HG02840 (cell line): ENCODE measurements at regions not wholly inside any gene's neighbourhood (a gene's known extent, or its start where the extent isn't known, plus 50 kb on each side); places are given as distances from the start of the nearest gene placed in this dataset.

ENCODE experiments used
- ATAC-seq: cut with Tn5 transposase; IDR thresholded peaks from one replicate; pipeline ENCODE4 v1.9.1; 2021; ENCODE audit warnings: mild to moderate bottlenecking, moderate library complexity, moderate number of reproducible peaks; ENCODE audit not compliant: unreplicated experiment, low FRiP score

DNA sequence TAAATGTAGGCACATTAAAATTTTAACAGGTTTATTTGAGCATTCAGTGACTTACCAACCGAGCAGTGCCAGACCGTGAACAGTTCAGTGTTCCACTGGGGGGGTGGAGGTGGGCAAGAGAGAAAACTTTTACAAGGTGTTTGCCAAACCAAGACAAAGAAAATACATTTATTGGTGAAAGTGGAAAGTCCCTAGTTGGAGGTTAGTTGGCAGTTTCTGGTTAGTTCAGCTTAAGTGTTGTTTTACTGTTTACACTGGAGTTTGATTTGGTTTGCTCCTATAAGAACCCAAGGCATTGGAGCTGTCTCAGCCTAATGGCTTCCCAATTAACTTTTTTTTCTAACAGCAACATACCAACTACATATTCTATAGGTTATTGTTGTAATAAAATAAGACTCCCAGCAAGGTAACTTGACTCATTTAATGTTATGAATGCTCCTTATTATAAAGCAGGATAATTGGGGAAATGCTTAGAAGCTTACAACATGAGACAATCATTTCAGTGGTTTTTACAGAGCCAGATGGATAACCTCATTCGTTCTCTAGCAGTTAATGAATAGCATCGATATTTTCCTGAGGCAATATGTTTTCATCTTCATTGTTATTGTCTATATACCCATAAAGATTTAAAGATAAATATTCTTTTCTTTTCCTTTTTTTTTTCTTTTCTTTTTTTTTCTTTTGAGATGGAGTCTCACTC lies 115.8 kb downstream of the ETNK1 start:
- ATAC-seq = no peak

DNA sequence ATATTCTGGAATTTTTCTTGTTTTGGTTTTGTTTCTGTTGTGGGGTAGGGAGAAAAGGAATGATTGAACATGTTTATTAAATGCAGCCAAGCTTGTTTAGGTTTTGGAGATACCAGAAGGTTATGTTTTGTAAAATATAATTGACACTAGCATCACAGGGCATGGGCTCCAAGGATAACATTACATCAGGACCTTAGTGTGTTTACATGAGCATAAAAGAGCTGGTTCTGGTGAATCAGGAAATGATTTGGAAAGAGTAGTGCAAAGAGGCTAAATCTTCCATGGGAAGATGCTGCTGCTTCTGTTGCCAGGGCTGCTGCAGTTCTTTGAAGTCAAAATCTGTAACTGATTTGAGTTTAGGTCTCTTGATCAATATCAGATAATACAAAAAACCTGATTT lies 118.7 kb downstream of the ETNK1 start:
- ATAC-seq = no peak

DNA sequence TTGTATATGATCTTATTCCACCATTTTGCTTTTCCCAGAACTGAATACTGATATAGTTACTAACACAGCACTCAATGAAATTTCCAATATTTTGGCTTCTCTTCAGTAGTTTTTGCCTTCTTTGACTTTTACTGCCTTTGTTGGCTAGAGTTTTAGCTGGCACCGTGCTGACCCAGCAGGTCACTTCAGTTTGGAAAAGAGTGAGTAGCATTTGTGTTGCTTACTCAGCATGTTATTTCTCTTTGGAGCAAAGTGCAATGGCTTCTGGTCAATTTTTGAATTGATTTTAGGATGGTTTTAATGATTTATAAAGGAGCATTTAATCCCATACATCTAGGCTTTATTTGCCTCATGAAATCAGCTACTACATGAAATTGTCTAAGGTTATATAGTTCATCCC lies 119.2 kb downstream of the ETNK1 start:
- no peak for ATAC-seq

DNA sequence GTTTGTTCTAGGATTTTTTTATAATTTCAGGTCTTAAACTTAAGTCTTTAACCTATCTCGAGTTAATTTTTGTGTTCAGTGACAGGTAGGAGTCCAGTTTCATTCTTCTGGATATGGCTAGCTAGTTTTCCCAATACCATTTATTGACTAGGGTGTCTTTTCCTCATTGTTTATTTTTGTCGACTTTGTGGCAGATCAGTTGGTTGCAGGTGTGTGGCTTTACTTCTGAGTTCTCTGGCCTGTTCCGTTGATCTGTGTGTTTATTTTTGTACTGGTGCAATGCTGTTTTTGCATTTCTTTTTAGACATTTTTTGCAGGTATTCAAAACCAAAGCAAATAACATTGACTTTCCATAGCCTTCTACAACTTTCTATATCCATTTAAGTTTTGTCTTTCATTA lies 121.7 kb downstream of the ETNK1 start:
- no peak for ATAC-seq

DNA sequence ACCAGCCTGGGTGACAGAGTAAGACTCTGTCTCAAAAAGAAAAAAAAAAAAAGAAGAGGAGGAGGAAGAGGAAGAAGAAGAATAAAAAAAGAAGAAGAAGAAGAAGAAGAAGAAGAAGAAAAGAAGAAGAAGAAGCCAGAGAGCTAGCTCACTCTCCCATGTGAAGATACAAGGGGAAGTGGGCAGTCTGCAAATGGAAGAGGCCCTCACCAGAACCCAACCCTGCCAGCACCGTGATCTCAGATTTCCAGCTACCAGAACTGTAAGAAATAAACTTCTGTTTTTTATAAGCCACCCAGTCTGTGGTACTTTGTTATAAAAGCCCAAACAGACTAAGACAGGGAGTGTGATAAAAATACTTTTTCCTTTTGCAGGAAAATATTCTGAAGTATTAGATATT lies 130.7 kb downstream of the ETNK1 start:
- no peak for ATAC-seq

DNA sequence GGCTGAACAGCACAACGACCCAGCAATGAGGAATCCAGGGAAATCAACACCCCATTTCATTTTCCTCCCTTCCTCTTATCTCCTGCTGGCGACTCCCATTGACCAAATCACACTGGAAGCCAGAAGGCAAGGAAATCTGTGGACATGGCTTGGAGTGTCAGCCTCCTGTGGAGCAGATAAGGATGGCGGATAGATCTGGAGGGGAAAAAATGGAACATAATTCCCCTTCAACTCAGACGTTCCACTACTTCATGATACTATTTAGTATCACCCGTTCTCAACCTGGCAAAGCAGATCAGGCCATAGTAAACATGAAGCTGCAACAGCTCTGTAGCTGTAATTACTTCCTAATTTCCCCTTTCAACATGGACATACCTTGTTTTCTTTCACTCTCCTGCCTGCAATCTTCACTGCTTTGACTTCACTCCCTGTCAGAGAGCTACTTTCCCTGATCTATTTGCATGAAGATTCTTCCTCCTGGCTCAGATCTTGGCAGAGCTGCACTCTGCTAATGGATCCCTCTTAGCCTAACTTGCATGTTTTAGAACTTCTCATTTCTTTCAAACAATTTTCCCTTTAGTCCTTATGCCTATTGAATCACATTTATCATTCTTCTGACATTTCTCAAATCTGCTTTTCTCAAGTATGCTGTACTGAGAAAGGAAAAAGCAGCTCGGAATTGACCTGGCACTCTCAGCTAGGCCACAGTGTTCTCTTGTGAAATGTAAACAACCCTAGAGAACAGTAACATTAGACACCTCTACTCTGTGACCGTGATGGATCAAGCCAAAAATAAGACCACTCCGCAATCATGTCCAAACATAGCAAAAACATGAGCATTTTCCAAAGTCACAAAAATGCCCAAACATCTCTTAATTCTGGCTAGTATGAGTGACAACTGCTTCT lies 135.1 kb downstream of the ETNK1 start:
- ATAC-seq = no peak

DNA sequence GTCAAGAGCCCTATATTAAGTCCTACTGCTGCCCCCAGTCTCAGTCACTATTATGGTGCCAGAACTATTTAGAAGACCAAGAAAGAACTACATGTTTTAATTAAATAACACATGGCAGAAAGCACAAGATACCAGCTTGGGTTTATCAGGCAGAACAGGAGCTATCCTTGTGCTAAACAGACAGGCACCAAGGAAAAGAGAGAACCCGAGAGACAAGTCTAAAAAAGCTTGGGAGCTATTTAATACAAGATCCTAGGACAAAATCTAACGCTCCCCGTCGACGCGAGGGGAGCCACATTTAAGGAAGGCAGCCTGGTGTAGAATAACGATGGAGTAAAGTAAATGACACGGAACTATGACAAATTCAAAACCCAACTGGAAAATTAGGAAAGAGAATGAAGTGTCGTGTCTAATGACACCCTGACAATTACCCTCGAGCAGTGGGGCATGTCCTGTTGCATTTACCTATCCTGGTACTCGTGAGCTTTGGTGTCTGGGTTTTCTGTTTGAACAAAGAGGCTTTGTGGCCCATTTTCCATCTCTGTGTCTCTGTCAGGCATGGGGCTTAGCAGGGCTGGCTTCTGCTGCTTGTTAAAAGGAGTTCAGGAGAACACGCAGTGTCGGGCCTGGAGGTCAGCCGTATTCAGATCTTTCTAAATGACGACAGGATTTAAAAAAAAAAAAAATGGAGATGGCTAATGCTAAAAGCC lies 140.6 kb downstream of the ETNK1 start:
- no peak for ATAC-seq

DNA sequence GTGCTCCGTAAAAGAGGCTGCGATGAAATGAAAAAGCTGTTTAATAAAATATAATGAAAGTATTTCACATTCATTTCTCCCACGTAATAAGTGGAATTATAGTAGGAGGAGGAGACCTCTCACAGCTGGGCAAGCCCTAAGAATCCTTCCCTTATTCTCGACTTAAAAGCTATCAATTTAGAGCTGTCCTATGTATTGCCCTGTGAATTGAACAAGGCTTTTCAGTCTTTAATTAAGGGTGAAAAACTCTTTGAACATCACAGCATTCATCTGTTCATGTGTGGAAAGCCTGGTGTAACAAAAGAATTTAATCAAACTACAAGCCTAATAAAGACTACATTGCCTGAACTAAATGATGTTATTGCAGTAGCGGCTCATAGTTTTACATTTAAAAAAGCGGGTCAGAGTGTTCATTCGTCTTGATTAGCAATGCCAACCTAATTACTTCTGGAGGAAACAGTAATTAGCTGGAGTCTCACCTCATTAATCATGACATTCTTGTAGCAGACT lies 142.0 kb downstream of the ETNK1 start:
- no peak for ATAC-seq

DNA sequence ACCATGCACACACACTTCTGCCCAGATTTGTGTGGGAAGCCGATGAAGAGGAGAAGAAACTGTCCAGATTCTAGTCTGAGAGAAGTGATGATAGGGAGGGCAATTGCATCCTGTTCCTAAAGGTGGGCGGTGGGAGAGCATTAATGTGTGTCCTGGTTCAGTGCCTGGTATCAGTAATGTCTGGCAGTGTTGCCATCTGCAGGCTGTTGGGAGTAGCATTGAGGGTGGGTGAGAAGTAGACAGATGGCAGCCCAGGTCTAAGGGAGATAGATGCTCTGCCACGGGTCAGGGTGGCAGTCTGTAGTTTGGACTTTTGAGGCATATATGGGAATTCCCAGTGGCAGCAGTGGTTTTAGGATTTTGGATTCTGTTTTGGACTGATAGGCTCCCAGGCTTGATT lies 156.4 kb downstream of the ETNK1 start:
- ATAC-seq = no peak

DNA sequence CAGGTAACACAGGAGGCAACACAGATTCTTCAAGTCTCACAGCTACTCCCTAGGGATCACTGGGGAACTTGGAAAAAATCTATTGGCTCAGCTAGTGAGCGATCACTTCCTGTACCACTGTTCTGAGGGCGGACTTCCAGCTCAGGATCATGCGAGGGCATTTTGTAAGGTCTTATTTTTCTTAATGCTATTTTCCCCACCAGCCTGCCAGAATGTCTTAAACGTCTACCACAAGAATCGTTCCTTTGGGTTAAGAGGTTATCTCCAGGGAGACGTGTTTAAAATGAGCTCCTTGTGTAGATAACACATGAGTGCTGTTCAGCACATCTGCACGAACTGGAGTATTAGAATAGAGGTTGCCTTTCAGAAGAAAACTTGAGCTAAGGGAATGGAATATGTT lies 162.6 kb downstream of the ETNK1 start:
- ATAC-seq = no peak

DNA sequence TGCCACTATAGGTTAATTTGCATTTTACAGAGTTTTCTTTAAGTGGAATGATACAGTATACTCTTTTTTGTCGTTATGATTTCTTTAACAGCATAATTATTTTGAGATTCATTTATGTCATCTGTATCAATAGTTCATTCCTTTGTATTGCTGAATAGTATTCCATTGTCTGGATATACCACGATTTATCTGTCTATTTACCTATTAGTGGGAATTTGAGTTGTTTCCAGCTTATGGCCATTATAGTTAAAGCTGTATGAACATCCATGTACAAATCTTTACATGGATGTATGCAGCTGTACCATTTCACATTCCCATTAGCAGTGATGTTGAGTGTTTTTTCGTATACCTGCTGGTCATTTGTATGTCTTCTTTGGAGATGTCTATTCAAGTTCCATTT lies 163.9 kb downstream of the ETNK1 start:
- ATAC-seq = no peak

DNA sequence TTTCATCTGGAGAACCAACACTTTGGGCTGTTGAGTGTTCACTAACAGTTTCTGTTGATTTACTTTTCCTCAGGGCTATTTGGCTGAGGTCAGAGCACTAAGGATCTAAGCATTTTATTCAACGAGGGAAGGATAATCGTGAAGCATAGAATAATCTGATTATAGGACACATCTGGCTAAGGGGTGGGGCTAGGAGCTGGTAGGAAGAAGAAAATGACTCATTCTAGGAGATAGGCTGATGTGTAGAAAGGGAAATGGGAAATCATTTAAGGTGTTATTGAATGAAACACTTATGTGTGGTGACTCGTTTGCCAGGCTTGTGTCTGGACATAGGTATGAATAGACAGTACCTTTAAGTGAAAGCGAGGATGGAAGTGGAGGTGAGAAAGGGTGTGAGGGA lies 167.2 kb downstream of the ETNK1 start:
- ATAC-seq = no peak

DNA sequence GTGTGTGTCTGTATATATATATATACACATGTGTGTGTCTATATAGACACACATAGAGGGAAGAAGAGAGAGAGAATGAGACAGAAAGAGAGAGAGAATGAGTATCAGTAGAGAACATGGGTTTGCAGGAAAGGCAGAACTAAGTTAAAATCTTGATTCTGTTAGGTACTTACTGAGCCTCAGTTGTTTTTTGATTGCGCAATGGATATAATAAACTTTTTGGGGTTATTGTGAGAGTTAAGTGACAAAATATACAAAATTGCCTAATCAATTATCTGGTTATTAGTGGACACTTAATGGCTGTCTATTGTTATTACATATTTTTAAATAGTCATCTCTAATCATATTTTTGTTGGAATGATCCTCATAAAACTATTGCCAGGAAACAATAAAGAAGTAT lies 169.0 kb downstream of the ETNK1 start:
- no peak for ATAC-seq

DNA sequence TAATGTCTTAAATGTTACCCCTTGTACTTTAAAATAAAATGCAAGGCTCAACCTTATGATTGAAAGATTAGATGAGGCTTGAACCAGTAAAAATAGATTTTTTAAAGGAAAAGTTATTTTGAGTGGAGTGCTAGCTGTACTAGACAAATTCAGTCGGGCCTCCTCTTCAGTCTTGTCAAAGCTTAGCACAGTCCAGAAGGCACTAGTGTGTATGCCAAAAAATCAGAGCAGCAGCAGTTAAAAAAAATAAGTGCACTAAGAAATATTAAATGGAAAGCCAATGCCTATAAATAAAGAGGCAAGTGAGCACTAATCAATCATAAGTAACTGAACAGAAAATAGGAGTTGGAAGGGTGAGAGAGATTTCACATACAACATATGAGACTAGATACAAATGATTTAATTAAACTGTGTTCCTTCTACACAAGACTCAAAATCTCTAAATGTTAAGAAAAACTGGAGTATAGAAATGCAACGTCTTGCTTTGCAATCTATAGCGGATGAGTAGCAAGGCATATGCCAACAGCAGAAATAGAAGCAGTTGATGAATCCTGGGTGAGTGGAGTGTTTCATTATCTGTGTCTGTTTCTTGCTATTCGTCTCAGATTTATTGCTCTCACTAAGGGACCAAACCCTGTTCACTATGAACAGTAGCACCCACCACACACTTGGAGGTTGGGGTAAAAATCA lies 172.1 kb downstream of the ETNK1 start:
- no peak for ATAC-seq

DNA sequence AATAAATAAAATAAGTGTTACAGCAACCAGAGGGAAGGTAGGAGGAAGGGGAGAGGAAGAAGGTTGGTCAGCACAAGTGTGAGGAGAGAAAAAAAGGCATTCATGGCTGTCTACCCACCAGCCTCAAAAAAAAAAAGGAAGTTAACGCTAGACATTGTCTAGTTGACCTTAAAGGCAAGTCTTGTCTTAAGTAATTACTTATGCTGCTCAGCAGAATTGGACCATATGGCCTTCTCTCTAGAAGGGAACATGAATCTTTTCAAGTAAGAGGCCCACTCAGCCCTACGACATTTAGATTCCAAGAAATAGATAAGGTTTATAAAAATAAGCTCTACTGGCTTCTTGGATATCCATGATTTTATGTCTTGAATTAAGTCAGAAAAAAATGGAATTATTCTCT lies 172.7 kb downstream of the ETNK1 start:
- ATAC-seq = no peak

DNA sequence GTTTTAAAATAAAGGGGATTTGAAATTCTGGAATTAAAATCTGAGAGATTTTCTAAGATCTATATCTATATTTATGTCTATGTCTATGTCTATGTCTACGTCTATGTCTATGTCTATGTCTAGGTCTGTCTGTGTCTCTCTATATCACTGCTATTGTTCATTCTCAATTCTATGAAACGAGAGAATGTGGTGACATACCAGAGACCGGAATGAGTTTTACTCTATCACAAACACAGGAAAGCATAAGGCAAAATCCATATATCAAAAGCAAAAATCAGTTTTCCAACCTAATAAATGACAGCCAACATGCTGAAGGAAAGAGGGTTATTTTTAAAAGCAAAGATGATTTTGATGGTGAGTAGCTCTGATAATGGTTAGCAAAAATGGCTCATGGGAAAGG lies 173.1 kb downstream of the ETNK1 start:
- ATAC-seq = no peak

DNA sequence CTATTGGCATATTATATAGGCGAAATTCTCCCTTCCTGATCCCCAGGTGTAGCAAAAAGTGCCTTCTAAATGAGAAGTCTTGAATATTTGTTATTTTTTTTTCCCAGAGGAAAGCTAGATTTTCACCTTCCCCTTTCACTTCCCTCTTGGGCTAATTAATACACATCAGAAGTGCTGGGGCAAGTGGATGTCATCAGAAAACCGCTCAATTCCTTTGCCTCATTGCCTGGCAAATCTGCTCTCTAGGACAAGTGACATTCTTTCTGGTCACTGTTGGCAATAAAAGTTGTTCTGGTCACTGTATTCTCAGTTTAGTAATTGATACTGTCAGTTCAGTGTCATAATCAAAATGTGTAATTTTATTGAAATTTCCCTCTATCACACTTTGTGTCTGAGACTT lies 174.5 kb downstream of the ETNK1 start:
- no peak for ATAC-seq

DNA sequence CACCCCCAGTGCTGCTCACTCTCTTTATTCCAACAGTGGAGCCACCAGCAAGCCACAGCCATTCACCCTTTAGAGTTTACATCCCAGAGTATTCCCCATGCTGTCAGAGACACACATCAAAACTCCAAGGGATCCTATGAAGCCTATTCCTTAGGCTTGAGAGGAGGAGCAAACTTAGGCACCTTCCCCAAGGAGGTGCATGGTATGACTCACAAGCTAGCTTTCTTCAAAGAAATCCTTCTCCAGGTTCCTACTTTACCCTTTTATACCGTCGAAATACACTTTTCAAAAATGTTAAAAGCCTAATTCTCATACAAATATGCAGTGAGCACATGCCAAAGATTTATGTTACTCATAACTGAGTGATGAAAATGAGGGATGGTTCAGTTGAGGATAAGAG lies 175.4 kb downstream of the ETNK1 start:
- no peak for ATAC-seq

DNA sequence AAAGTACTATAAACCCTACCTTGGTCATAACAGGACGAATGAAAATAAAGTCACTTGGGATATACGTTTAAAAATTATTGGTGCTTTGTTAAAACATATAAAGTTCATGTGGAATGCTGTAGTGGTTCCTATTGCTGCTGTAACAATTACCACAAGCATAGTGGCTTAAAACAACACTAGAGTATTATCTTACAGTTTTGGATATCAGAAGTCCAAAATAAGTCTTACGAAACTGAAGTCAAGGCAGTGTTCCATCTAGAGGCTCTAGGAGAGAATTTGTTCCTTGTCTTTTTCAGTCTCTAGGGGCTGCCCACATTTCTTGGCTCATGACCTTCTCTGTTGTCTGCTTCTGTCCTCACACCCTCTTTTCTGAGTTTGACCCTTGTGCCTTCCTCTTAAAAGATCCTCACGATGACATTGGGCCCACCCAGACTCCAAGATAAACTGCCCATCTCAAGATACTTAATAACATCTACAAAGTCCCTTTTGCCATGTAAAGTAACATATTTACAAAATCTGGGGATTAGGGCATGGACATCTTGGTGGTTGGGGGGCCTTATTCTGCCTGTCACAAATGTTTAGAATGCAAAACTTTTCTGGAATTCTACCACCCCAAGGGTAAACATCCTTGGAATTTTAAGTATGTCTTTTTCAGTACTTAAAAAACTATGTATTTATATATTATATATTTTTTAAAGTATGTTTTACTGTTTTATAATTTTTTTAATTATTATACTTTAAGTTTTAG lies 178.1 kb downstream of the ETNK1 start:
- no peak for ATAC-seq

DNA sequence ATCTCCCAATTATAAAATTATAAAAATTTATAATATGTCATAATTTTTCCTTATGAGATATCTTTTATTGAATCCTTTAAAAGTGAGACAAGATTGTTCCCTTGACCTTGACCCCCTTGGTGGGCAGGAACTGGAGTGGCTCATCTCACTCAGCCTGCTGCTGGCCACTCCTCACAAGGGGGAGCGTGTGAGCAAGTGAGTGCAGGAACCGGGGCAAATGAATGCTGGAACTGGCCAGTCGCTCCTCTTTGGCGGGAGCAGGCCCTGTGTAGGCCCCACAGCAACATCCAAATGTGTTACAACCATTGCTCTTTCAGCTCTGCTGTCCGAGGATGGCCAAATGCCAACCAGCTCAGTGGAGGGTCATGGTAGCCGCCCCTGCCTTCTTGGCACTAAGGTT lies 178.8 kb downstream of the ETNK1 start:
- no peak for ATAC-seq
